Tibial nerve (tissue), 4 donors: ENCODE measurements at regions not wholly inside any gene's neighbourhood (a gene's known extent, or its start where the extent isn't known, plus 50 kb on each side); places are given as distances from the start of the nearest gene placed in this dataset.

Experiments used
- DNase-seq, 2 donors: peaks; one replicate each; pipeline ENCODE4 v3.0.0-alpha.2; 2019; ENCODE audit warnings: low spot score in 2 of 2
- H3K27ac ChIP-seq, 4 donors: fragments of 200-600 bp; sonication (generic) in 3 of 4; one replicate each; pipeline ENCODE4 v1.5.1; 2017 to 2019; ENCODE audit warnings: mild to moderate bottlenecking in 1 of 4
- H3K27me3 ChIP-seq, 2 donors: fragments of 200-600 bp; sonication (generic) in 1 of 2; one replicate each; pipeline versions ENCODE4 v1.5.1 to v1.6.0; 2017 to 2019
- H3K36me3 ChIP-seq, 3 donors: fragments of 200-600 bp; sonication (generic); one replicate each; pipeline ENCODE4 v1.5.1; 2018 to 2019
- H3K4me1 ChIP-seq, 4 donors: fragments of 200-600 bp; sonication (generic) in 3 of 4; one replicate each; pipeline ENCODE4 v1.5.1; 2017 to 2019
- H3K4me3 ChIP-seq, 4 donors: fragments of 200-600 bp; sonication (generic) in 3 of 4; one replicate each; pipeline ENCODE4 v1.5.1; 2017 to 2019; ENCODE audit warnings: mild to moderate bottlenecking in 1 of 4, moderate library complexity in 1 of 4
- H3K9me3 ChIP-seq, 4 donors: fragments of 200-600 bp; sonication (generic) in 3 of 4; one replicate each; pipeline ENCODE4 v1.5.1; 2017 to 2019
- EP300 ChIP-seq, 2 donors: sonication (generic); formaldehyde crosslinking; IDR thresholded peaks; one replicate each; pipeline ENCODE4 v1.6.1; 2017; ENCODE audit warnings: antibody characterized with exemption in 2 of 2, mild to moderate bottlenecking in 1 of 2
- POLR2A ChIP-seq, 2 donors: fragments of 450-650 bp; IDR thresholded peaks; one replicate each; pipeline ENCODE4 v1.6.1; 2017; ENCODE audit warnings: antibody characterized with exemption in 2 of 2, mild to moderate bottlenecking in 2 of 2, moderate library complexity in 2 of 2
- WGBS, 2 donors: methylation state at CpG; one replicate each; pipeline ENCODE4 v1.1.5; 2018; 5-methylcytosine and 5-hydroxymethylcytosine counted together
- TF ChIP-seq, protein P1 (sequence below), 5 experiments: fragments of 200-600 bp in 3 of 5; fragments of 450-650 bp in 2 of 5; sonication (generic) in 3 of 5; IDR thresholded peaks; one replicate each; pipeline ENCODE4 v1.5.1; 2016 to 2019; ENCODE audit warnings: antibody characterized with exemption in 5 of 5, mild to moderate bottlenecking in 3 of 5, moderate library complexity in 2 of 5

DNA sequence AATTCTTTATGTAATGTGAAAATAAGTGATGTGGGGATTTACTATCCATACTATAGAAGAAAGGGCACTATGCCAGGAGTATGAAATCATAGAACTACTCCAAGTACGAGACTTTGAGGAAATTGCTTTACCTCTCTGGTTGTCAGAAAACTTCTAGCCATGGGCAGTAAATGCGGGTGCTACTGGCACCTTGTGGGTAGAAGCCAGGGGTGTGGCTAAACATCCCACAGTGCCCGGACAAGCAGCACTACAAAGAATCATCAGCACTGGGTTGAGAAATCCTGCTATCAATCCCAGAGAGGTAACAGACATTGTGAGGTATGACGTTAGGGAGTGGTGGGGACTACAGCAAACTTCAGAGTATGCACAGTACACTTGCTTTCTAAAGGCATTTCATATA lies 453.5 kb upstream of the TNP1 start:
- WGBS, 2 donors = 86 to 88% methylated on average over 4 of the region's 4 CpGs
- DNase-seq = no peak
- no peak overlapping the region for H3K27ac ChIP-seq
- TF ChIP-seq POLR2A (IDR thresholded peaks at IDR 0.05) = no peak
- TF ChIP-seq EP300 (IDR thresholded peaks at IDR 0.05) = no peak
- TF ChIP-seq, protein P1, sequence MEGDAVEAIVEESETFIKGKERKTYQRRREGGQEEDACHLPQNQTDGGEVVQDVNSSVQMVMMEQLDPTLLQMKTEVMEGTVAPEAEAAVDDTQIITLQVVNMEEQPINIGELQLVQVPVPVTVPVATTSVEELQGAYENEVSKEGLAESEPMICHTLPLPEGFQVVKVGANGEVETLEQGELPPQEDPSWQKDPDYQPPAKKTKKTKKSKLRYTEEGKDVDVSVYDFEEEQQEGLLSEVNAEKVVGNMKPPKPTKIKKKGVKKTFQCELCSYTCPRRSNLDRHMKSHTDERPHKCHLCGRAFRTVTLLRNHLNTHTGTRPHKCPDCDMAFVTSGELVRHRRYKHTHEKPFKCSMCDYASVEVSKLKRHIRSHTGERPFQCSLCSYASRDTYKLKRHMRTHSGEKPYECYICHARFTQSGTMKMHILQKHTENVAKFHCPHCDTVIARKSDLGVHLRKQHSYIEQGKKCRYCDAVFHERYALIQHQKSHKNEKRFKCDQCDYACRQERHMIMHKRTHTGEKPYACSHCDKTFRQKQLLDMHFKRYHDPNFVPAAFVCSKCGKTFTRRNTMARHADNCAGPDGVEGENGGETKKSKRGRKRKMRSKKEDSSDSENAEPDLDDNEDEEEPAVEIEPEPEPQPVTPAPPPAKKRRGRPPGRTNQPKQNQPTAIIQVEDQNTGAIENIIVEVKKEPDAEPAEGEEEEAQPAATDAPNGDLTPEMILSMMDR (IDR thresholded peaks at IDR 0.05) = no peak
- no peaks in the 10 kb centered on the region for H3K4me1 ChIP-seq
- no peaks in the 10 kb centered on the region for H3K27me3 ChIP-seq
- no peak overlapping the region for H3K4me3 ChIP-seq
- H3K9me3 ChIP-seq = peaks cover 0 to 8% (median 0%) of the 10 kb centered on the region in 4 donors
- peaks cover 0 to 3% (median 0%) of the 10 kb centered on the region in 3 donors for H3K36me3 ChIP-seq

DNA sequence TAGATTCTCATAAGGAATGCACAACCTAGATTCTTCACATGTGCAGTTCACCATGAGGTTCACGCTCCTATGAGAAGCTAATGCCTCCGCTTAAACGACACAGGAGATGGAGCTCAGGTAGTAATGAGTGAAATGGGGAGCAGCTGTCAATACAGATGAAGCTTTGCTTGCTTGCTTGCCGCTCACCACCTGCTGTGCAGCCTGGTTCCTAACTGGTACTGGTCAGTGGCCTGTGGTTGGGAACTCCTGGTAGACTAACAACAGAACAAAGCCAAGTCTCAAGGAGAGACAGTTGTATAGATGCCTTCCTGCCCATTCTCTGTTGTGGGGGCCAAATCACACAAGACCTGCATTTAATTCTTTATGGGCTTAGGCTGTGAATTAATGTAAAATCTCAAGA lies 449.2 kb upstream of the TNP1 start:
- no peak for DNase-seq
- H3K27me3 ChIP-seq = no peaks in the 10 kb centered on the region
- TF ChIP-seq, protein P1 (IDR thresholded peaks at IDR 0.05) = no peak
- TF ChIP-seq POLR2A (IDR thresholded peaks at IDR 0.05) (no peak), EP300 (IDR thresholded peaks at IDR 0.05) (no peak)

DNA sequence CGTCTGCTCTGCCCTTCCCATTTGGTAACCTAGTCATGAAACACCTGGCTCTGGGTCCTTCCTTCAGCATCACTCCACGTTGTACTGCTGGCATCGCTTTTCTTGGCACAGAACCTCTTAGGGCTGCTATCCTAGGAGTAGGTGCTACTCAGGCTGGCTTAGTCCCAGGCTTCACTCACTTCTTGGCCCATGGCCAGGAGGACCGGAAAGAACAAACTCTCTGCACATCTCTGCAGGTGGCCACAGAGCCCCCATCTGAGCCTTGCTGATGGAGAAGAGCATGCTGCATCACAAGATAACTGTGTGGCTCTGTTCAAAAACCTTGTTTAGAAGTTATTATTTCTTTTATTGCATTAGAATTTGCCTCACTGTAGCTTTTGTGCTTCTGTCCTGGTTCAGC lies 447.2 kb upstream of the TNP1 start:
- no peaks in the 10 kb centered on the region for H3K36me3 ChIP-seq
- no peak overlapping the region for H3K27ac ChIP-seq
- TF ChIP-seq EP300 (IDR thresholded peaks at IDR 0.05) = no peak
- no peak for TF ChIP-seq POLR2A (IDR thresholded peaks at IDR 0.05)
- TF ChIP-seq, protein P1 (IDR thresholded peaks at IDR 0.05) = no peak
- WGBS, 2 donors = 77 to 79% methylated on average over 4 of the region's 4 CpGs
- H3K9me3 ChIP-seq = no peaks in the 10 kb centered on the region
- no peaks in the 10 kb centered on the region for H3K4me1 ChIP-seq
- no peak overlapping the region for H3K4me3 ChIP-seq
- no peak for DNase-seq
- no peaks in the 10 kb centered on the region for H3K27me3 ChIP-seq

More for the DNA sequence above, 449.2 kb upstream of the TNP1 start:
- H3K4me1 ChIP-seq = no peaks in the 10 kb centered on the region
- no peaks in the 10 kb centered on the region for H3K36me3 ChIP-seq
- WGBS, 2 donors = 95 to 96% methylated on average over 4 of the region's 4 CpGs
- H3K4me3 ChIP-seq = no peak overlapping the region
- no peak overlapping the region for H3K27ac ChIP-seq
- no peaks in the 10 kb centered on the region for H3K9me3 ChIP-seq

DNA sequence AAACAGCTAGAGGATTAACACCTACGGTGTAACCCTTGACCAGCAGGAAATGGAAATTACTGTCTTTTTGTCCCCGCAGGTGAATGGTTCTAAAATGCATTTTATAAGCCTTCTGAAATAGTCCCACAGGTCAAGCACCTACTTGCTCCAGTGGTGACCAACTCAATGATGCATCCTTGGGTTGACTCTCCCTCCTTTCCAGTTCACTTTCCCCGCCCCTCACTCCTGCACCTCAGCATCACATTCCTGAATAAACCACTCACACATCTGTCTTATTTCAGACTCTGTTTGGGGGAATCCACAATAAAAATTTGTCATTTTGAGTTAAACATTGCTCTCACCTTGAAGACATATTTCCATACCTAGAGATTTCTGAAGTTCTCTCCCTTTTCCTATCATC lies 446.0 kb upstream of the TNP1 start:
- Histone ChIP-seq H3K9me3 (no peaks in the 10 kb centered on the region), H3K36me3 (no peaks in the 10 kb centered on the region), H3K4me1 (no peaks in the 10 kb centered on the region), H3K4me3 (no peak overlapping the region), H3K27me3 (no peaks in the 10 kb centered on the region), H3K27ac (no peak overlapping the region)
- TF ChIP-seq POLR2A (IDR thresholded peaks at IDR 0.05) (no peak), EP300 (IDR thresholded peaks at IDR 0.05) (no peak)
- TF ChIP-seq, protein P1 (IDR thresholded peaks at IDR 0.05) = no peak
- DNase-seq = no peak
- WGBS, 2 donors = 80 to 89% methylated on average over 3 of the region's 3 CpGs

DNA sequence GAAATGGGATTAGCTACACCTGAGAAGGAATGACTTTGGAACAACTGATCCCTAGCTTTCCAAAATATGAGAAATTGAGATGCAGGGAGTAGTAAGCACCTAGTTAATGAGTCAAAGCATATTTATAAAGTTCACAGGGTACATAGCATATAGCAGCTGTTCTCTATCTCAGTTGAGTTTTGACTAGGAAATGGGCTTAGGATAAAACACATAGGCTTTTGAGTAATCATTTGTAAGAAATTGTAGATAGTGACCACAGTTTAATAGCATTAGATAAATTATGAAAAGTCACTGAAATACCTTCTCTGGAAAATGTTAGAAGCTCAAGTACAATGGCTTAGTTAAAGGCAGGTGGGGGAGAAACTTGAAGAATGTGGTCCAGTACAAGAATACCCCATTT lies 444.7 kb upstream of the TNP1 start:
- no peaks in the 10 kb centered on the region for H3K27me3 ChIP-seq
- no peak overlapping the region for H3K4me3 ChIP-seq
- TF ChIP-seq, protein P1 (IDR thresholded peaks at IDR 0.05) = no peak
- TF ChIP-seq EP300 (IDR thresholded peaks at IDR 0.05) (no peak), POLR2A (IDR thresholded peaks at IDR 0.05) (no peak)
- H3K9me3 ChIP-seq = no peaks in the 10 kb centered on the region
- H3K27ac ChIP-seq = no peak overlapping the region
- H3K36me3 ChIP-seq = no peaks in the 10 kb centered on the region
- no peak for DNase-seq
- H3K4me1 ChIP-seq = no peaks in the 10 kb centered on the region
